ENCODE measurements at regions not wholly inside any gene's neighbourhood (a gene's known extent, or its start where the extent isn't known, plus 50 kb on each side); places are given as distances from the start of the nearest gene placed in this dataset.

GRCh38 chr14:38040411-38040810, 167.3 kb upstream of the SSTR1 start:
- Histone ChIP-seq H3K9me3 (replicated peaks; ENCODE audit: control insufficient read depth, insufficient read depth, low read length) (no peaks in the 10 kb centered on the region), H3K9ac (replicated peaks; ENCODE audit: extremely low read depth, insufficient read depth, low read length) (no peak overlapping the region), H4K20me1 (replicated peaks; ENCODE audit: control insufficient read depth, extremely low read depth, insufficient read depth, low read length) (no peaks in the 10 kb centered on the region), H3K4me2 (ENCODE audit: insufficient read depth, low read length) (no peak overlapping the region), H2AFZ (ENCODE audit: low read depth, low read length) (no peak overlapping the region), H3K36me3 (ENCODE audit: control insufficient read depth in 2 of 2, extremely low read depth in 1 of 2, insufficient read depth in 2 of 2, low read length in 2 of 2) (no peaks in the 10 kb centered on the region), H3K27ac (ENCODE audit: insufficient read depth, low read depth, low read length) (no peak overlapping the region), H3K79me2 (ENCODE audit: control insufficient read depth, insufficient read depth, low read length) (no peaks in the 10 kb centered on the region), H3K4me3 (replicated peaks in 1 of 3; ENCODE audit: insufficient read depth in 1 of 3, low read depth in 1 of 3, low read length in 3 of 3) (no peak overlapping the region), H3K27me3 (ENCODE audit: control insufficient read depth in 2 of 2, insufficient read depth in 2 of 2, low read length in 2 of 2) (no peaks in the 10 kb centered on the region), H3K9me1 (replicated peaks; ENCODE audit: control insufficient read depth, extremely low read depth, insufficient read depth, low read length) (no peaks in the 10 kb centered on the region), H3K4me1 (ENCODE audit: control insufficient read depth, extremely low read depth, insufficient read depth, low read length) (peaks cover 8% of the 10 kb centered on the region)
- BruUV-seq (replicated peaks) = no TSS peak
- dilution Hi-C loops (cut with MboI; ENCODE audit: extremely low pct_ligation_motif_present, low sequenced_read_pairs) (no loop called here), intact Hi-C loops (cut with micrococcal nuclease) (no loop called here)
- TF ChIP-seq, protein P1, sequence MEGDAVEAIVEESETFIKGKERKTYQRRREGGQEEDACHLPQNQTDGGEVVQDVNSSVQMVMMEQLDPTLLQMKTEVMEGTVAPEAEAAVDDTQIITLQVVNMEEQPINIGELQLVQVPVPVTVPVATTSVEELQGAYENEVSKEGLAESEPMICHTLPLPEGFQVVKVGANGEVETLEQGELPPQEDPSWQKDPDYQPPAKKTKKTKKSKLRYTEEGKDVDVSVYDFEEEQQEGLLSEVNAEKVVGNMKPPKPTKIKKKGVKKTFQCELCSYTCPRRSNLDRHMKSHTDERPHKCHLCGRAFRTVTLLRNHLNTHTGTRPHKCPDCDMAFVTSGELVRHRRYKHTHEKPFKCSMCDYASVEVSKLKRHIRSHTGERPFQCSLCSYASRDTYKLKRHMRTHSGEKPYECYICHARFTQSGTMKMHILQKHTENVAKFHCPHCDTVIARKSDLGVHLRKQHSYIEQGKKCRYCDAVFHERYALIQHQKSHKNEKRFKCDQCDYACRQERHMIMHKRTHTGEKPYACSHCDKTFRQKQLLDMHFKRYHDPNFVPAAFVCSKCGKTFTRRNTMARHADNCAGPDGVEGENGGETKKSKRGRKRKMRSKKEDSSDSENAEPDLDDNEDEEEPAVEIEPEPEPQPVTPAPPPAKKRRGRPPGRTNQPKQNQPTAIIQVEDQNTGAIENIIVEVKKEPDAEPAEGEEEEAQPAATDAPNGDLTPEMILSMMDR (IDR thresholded peaks at IDR 0.05; ENCODE audit: extremely low read depth in 1 of 2, insufficient read depth in 1 of 2, low read depth in 1 of 2, low read length in 2 of 2) = no peak
- TF ChIP-seq MYC (IDR thresholded peaks at IDR 0.05; ENCODE audit: low read depth, low read length) (no peak), POLR2A (IDR thresholded peaks at IDR 0.05; ENCODE audit: low read depth, low read length) (no peak), FOS (IDR thresholded peaks at IDR 0.05; ENCODE audit: borderline replicate concordance, insufficient read depth, low read length) (no peak), GATA2 (IDR thresholded peaks at IDR 0.05; ENCODE audit: insufficient read depth, insufficient read length, low read depth, low read length) (no peak), EZH2 (IDR thresholded peaks at IDR 0.05; ENCODE audit: borderline replicate concordance, low read depth, low read length, severe bottlenecking) (no peak), JUN (IDR thresholded peaks at IDR 0.05; ENCODE audit: borderline replicate concordance, insufficient read depth, insufficient read length, low read depth) (no peak), POLR2AphosphoS5 (IDR thresholded peaks at IDR 0.05; ENCODE audit: insufficient read depth, low read depth, low read length) (no peak)
- TF ChIP-seq, protein P2, sequence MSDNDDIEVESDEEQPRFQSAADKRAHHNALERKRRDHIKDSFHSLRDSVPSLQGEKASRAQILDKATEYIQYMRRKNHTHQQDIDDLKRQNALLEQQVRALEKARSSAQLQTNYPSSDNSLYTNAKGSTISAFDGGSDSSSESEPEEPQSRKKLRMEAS (IDR thresholded peaks at IDR 0.05; ENCODE audit: insufficient read depth, insufficient read length) = no peak
- FAIRE-seq (no peak), DNase-seq (ENCODE audit: low read depth, low spot score) (no peak)
- CTCF ChIA-PET = interaction anchor here (1.3 kb wide), 1 partner anchor 9 kb away, joined by 3 read pairs; no protein-coding TSS in a partner anchor
- POLR2A ChIA-PET = no interaction called here
